IPS-18a (cell line): ENCODE measurements at regions not wholly inside any gene's neighbourhood (a gene's known extent, or its start where the extent isn't known, plus 50 kb on each side); places are given as distances from the start of the nearest gene placed in this dataset.

Experiments
- H3K27ac ChIP-seq: one replicate; pipeline ENCODE4 v1.5.1; 2013; ENCODE audit warnings: low read length
- H3K27me3 ChIP-seq: one replicate; pipeline ENCODE4 v1.6.1; 2013; ENCODE audit warnings: mild to moderate bottlenecking, low read length; ENCODE audit not compliant: control insufficient read depth, insufficient read depth
- H3K36me3 ChIP-seq: one replicate; pipeline ENCODE4 v1.6.1; 2013; ENCODE audit warnings: low read depth, low read length; ENCODE audit not compliant: control insufficient read depth
- H3K4me1 ChIP-seq: one replicate; pipeline ENCODE4 v1.6.1; 2013; ENCODE audit warnings: low read depth, low read length; ENCODE audit not compliant: control insufficient read depth
- H3K4me3 ChIP-seq: one replicate; pipeline ENCODE4 v1.5.1; 2013; ENCODE audit warnings: low read length
- H3K9ac ChIP-seq: one replicate; pipeline ENCODE4 v1.6.1; 2013; ENCODE audit warnings: mild to moderate bottlenecking, low read length, moderate library complexity
- H3K9me3 ChIP-seq: one replicate; pipeline ENCODE4 v1.6.1; 2013; ENCODE audit warnings: low read depth, low read length; ENCODE audit not compliant: control insufficient read depth

DNA sequence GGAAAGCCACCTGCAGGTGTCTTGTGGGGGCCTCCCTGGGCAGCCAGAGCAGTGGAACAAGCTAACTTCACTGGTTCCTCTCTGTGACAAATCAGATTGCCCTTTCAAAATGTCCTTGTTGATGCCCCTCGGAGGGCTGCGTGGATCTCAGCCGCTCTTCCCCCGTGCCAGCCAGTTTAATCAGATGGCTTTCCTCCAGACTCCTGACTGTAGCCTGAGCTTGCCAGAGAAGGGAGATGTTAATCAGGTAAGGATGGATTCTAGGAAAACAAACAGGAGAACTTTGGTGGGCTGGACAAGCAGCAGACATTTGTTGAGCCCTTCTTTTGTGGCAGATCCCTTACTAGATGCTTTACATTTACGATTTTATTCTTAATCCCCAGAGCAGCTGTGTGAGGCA is 88.2 kb downstream of the DMRTA2 start:
- Histone ChIP-seq H3K36me3 (no peaks in the 10 kb centered on the region), H3K27ac (no peak overlapping the region), H3K4me1 (no peaks in the 10 kb centered on the region), H3K27me3 (peaks cover 44% of the 10 kb centered on the region), H3K9me3 (no peaks in the 10 kb centered on the region), H3K4me3 (no peak overlapping the region), H3K9ac (no peak overlapping the region)

DNA sequence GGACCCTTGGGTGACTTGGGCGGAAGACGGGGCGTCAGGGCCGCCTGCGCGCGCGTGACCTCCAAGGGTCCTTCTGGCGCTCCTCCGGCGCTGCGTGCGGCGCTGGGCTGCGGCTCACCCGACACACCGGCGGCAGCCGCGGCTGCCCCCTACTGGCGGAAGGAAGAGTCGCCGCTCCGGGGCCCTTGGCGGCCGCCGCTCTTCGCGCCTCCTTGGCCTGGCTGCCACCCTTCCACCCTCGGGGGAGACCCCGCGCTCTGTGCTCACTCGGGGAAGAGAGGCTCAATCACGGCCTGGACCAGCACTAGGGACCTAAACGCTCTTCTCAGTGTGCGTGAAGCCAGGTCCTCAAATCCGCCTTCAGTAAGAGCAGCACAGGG is 89.7 kb downstream of the DMRTA2 start:
- peaks cover 44% of the 10 kb centered on the region for H3K27me3 ChIP-seq

DNA sequence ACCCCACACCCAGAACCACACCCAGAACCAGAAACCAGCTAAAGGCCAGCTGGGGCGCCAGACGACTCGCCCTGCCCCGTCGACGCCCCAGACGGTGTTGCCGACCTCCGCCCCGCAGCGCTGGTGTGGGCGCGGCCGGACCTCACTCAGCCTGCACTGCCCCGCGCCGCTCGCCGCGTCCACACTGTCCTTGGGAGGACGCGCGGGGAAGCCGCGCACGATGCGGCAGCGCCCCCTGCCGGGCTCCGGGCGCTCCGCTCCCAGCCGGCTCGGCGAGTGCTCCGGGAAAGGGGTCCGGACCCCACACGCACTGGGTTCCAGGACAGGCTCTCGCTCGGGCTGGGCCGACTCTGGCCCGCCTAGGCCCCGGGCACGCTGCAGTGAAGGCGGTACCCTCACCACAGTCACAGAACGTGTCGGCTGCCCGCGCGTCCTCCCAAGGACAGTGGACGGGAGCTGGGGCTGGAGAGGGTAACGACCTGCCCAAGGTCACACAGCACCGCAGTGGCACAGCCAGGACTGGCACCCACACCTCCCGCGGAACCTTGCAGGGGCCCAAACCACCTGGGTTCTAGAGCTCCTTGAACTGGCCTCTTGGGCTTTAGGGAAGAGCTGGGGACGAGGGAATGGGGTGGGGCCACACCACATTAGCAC is 90.2 kb downstream of the DMRTA2 start:
- Histone ChIP-seq H3K27me3 (peaks cover 44% of the 10 kb centered on the region), H3K4me3 (peak overlapping the region; percentile 70), H3K9ac (peak overlapping the region; percentile 37), H3K27ac (no peak overlapping the region), H3K4me1 (no peaks in the 10 kb centered on the region), H3K9me3 (no peaks in the 10 kb centered on the region), H3K36me3 (no peaks in the 10 kb centered on the region)

More for the DNA sequence above, 89.7 kb downstream of the DMRTA2 start:
- H3K4me1 ChIP-seq: no peaks in the 10 kb centered on the region
- peak overlapping the region; percentile 37 for H3K9ac ChIP-seq
- H3K27ac ChIP-seq: no peak overlapping the region
- no peaks in the 10 kb centered on the region for H3K9me3 ChIP-seq
- no peaks in the 10 kb centered on the region for H3K36me3 ChIP-seq
- peak overlapping the region; percentile 70 for H3K4me3 ChIP-seq

DNA sequence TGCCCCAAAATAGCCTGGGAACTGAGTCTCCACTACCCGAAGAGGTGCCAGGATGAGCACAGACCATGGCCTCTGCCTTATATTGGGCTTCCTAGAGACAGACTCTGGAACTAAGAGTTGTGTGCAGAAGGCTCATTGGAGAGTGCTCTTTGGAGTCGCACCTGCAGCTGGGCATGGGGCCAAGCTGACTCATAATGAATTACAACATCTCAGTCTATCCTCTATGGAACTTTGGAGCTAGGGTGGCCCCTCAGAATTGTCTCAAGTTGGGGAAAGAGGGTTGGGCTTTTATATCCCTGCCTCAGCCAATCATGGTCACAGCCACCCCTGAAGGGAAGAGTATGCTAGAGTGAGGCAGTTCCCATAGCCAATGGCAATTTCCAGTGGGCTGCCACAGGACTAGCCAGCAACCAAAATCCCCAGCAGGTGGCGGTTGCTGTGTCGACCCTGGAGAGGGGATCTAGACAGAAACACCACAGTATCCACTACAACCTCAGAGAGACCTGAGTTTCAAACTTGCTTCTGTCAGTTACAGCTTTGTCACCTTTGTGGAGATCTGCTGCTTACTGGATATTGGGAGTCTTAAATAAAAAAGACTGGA is 93.8 kb downstream of the DMRTA2 start:
- H3K9me3 ChIP-seq: no peaks in the 10 kb centered on the region
- no peak overlapping the region for H3K27ac ChIP-seq
- H3K4me3 ChIP-seq: no peak overlapping the region
- H3K27me3 ChIP-seq: peaks cover 33% of the 10 kb centered on the region
- no peak overlapping the region for H3K9ac ChIP-seq
- no peaks in the 10 kb centered on the region for H3K36me3 ChIP-seq
- no peaks in the 10 kb centered on the region for H3K4me1 ChIP-seq

DNA sequence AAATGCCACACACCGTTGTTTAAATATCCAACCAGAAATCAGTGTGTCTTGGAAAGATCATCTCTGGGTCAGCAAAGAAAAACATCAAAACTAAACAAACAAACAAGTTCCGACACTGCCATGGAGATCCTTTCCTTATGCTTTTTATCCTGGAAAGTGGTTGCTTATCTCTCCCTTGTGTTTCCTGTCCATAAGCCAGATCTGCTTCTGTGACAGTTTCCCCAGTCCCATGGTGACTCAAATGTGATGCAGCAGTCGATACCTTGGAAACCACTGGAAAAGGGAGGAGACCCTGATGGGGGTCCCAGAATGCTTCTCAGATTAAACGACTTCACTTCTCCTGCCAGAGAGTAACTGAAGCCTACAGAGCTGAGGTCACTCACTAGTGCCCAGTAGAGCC is 94.7 kb downstream of the DMRTA2 start:
- Histone ChIP-seq H3K4me3 (no peak overlapping the region), H3K4me1 (no peaks in the 10 kb centered on the region), H3K27ac (no peak overlapping the region), H3K36me3 (no peaks in the 10 kb centered on the region), H3K9me3 (no peaks in the 10 kb centered on the region), H3K27me3 (peaks cover 24% of the 10 kb centered on the region), H3K9ac (no peak overlapping the region)

DNA sequence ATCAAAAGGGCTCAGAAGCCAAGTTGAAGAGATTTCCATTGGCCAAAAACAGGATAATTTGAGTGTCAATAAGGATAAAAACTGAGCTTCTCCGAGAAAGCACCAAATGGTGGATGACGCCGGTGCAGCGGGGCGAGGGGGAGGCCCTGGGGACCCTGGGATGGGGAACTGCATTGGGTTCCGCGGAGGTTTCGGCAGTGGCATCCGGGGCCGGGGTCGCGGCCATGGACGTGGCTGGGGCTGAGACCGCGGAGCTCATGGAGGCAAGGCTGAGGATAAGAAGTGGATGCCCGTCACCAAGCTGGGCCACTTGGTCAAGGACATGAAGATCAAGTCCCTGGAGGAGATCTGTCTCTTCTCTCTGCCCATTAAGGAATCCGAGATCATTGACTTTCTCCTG is 97.2 kb downstream of the DMRTA2 start:
- Histone ChIP-seq H3K27ac (no peak overlapping the region), H3K27me3 (peaks cover under 1% of the 10 kb centered on the region), H3K4me3 (no peak overlapping the region)

DNA sequence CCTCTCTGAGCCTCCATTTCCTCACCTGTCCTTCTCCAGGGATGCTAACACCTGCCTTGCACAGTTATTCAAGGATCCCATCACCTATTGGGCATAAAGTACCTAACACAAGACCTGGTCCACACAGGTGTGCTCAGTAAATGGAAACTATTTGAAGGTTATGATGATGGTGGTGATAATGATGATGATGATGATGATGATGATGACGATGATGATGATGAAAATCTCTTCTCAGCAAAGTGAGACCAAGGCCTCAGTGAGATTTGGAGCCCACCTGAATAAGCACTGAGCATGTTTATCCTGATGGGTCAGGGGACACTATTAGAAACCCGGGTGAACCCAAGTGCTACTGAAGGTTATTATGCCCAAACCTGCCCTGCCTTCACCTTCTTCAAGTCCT is 100.7 kb downstream of the DMRTA2 start:
- Histone ChIP-seq H3K4me3 (no peak overlapping the region), H3K27me3 (no peaks in the 10 kb centered on the region), H3K27ac (no peak overlapping the region), H3K4me1 (no peaks in the 10 kb centered on the region), H3K36me3 (no peaks in the 10 kb centered on the region), H3K9me3 (no peaks in the 10 kb centered on the region), H3K9ac (no peak overlapping the region)

More for the DNA sequence above, 97.2 kb downstream of the DMRTA2 start:
- H3K9ac ChIP-seq: no peak overlapping the region
- H3K9me3 ChIP-seq: no peaks in the 10 kb centered on the region
- no peaks in the 10 kb centered on the region for H3K4me1 ChIP-seq
- H3K36me3 ChIP-seq: no peaks in the 10 kb centered on the region

DNA sequence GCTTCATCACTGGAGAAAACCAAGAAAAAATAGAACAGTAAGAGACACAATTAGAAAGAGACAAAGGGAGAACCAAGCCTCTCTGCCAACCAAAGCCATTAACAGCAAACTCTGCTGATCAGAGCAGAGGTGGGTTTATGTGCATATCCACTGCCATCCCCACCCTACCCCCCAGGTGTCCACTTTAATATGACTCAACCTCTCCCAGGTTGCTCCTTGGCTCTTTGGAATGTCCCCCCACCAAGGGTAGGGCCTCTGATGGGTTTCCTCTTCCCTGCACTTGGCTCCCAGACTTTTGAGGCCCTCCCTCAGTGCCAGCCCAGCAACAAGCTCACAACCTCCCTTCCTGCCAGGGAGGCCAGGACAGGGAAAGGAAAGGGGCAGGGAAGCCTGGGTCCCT is 104.8 kb downstream of the DMRTA2 start:
- Histone ChIP-seq H3K9ac (no peak overlapping the region), H3K27ac (no peak overlapping the region), H3K36me3 (no peaks in the 10 kb centered on the region), H3K27me3 (no peaks in the 10 kb centered on the region), H3K9me3 (no peaks in the 10 kb centered on the region), H3K4me1 (no peaks in the 10 kb centered on the region), H3K4me3 (no peak overlapping the region)

DNA sequence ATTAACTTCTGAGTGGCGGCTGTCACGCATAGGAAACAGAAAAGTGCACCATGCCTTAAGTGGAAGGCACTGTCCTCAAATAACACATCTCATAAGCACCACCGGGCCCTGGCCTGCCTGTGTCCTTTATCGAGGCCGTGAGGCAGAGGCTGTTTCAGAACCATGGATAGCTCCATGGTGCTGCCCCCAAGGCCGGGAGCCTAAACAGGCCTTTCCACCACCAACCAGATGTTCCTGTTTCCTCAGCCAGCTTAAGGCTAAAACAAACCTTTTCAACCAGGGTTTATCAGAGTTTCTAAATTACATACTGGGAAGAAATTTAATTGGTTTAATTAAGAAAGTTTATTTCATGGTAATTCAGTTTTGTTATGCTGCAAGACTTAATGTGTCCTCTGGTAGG is 114.4 kb downstream of the DMRTA2 start:
- no peak overlapping the region for H3K27ac ChIP-seq
- H3K4me3 ChIP-seq: no peak overlapping the region
- peaks cover 7% of the 10 kb centered on the region for H3K4me1 ChIP-seq
- H3K9ac ChIP-seq: no peak overlapping the region
- no peaks in the 10 kb centered on the region for H3K27me3 ChIP-seq
- H3K36me3 ChIP-seq: no peaks in the 10 kb centered on the region
- no peaks in the 10 kb centered on the region for H3K9me3 ChIP-seq

DNA sequence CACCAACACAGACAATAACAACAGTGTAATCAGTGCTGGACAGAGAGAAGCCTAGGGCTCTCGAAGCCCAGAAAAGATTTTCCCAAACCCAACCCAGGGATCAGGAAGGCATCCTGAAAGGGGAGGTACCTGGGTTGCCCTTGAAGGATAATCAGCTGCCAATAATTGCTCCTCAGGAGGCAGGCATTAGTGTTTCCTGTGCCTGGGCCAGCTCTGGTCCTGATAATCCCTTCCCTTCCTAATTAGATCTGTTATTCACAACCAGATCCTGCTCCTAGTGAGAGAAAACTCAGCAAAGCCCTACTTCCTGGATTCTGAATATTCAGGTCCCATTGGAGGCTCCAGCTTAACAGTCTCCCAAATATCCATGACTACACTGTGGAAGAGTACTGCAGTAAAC is 117.4 kb downstream of the DMRTA2 start:
- Histone ChIP-seq H3K27ac (no peak overlapping the region), H3K4me3 (no peak overlapping the region), H3K36me3 (no peaks in the 10 kb centered on the region), H3K9me3 (no peaks in the 10 kb centered on the region), H3K9ac (no peak overlapping the region), H3K4me1 (peaks cover 7% of the 10 kb centered on the region), H3K27me3 (no peaks in the 10 kb centered on the region)

DNA sequence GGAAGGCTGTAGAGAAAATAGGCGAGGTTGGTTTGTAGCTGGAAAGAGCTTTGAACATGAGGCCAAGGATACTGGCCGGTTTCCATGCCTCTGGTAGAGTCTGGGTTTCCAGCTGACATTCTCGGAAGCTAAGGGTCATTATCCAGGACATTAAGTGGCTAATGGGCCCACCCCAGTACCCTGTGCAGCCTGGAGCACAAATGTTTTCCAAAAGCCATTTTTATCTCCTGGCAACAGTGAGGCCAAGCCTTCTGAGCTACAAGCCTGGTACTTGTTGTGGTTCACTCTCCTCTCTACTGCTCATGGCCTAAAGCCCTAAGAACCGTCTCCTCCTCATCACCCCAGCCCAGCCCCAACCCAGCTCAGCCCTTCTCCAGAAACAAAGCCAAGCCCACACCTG is 122.9 kb downstream of the DMRTA2 start:
- Histone ChIP-seq H3K4me3 (no peak overlapping the region), H3K27me3 (no peaks in the 10 kb centered on the region), H3K4me1 (peaks cover under 1% of the 10 kb centered on the region), H3K36me3 (no peaks in the 10 kb centered on the region), H3K9ac (no peak overlapping the region), H3K27ac (no peak overlapping the region), H3K9me3 (no peaks in the 10 kb centered on the region)

DNA sequence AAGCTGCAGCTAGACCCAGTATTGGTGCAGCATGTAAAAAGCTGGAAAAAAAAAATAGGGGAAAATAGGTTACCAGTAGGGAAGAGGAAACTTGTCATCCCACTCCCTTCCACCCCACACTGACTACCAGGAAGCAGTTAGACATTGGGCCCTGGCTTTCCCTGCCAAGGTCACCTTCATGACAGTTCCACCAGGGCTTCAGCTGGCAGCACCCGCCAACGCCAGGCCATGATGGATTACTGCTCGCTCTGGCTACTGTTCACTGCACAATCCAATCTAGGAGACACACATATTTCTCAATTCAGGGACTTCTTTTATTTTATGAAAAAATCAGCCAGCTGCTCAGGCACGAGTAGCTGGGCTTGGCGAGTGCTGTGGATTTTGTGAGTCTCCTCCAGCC is 127.7 kb downstream of the DMRTA2 start:
- Histone ChIP-seq H3K4me1 (no peaks in the 10 kb centered on the region), H3K36me3 (no peaks in the 10 kb centered on the region), H3K9me3 (no peaks in the 10 kb centered on the region), H3K27me3 (no peaks in the 10 kb centered on the region), H3K4me3 (no peak overlapping the region), H3K27ac (no peak overlapping the region), H3K9ac (no peak overlapping the region)
